Body of pancreas (tissue), 4 donors: ENCODE measurements at regions not wholly inside any gene's neighbourhood (a gene's known extent, or its start where the extent isn't known, plus 50 kb on each side); places are given as distances from the start of the nearest gene placed in this dataset.

ENCODE experiments used
- POLR2A ChIP-seq, 3 donors: fragments of 450-650 bp; IDR thresholded peaks; one replicate each; pipeline ENCODE4 v1.6.1; 2016; ENCODE audit warnings: antibody characterized with exemption in 3 of 3, mild to moderate bottlenecking in 2 of 3
- TF ChIP-seq, protein P1 (sequence below), 7 experiments: fragments of 450-650 bp in 4 of 7; fragments of 200-600 bp in 3 of 7; sonication (generic) in 3 of 7; IDR thresholded peaks; one replicate each; pipeline ENCODE4 v1.5.1; 2016 to 2019; ENCODE audit warnings: antibody characterized with exemption in 7 of 7

DNA sequence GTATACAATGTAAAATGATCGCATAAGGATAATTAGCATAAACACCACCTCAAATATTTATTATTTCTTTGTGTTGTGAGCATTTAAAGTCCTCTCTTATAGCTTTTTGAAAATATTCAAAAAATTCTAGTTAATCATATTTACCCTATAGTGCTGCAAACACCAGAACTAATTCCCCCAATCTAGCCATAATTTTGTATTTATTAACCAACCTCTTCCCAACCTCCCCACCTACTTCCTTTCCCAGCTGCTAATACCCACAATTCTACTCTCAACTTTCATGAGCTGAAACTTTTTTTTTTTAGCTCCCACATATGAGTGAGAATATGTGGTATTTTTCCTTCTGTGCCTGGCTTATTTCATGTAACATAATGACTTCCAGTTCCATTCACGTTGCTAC is 317.8 kb upstream of the ATP10B start:
- TF ChIP-seq POLR2A (IDR thresholded peaks at IDR 0.05) = no peak
- TF ChIP-seq, protein P1, sequence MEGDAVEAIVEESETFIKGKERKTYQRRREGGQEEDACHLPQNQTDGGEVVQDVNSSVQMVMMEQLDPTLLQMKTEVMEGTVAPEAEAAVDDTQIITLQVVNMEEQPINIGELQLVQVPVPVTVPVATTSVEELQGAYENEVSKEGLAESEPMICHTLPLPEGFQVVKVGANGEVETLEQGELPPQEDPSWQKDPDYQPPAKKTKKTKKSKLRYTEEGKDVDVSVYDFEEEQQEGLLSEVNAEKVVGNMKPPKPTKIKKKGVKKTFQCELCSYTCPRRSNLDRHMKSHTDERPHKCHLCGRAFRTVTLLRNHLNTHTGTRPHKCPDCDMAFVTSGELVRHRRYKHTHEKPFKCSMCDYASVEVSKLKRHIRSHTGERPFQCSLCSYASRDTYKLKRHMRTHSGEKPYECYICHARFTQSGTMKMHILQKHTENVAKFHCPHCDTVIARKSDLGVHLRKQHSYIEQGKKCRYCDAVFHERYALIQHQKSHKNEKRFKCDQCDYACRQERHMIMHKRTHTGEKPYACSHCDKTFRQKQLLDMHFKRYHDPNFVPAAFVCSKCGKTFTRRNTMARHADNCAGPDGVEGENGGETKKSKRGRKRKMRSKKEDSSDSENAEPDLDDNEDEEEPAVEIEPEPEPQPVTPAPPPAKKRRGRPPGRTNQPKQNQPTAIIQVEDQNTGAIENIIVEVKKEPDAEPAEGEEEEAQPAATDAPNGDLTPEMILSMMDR (IDR thresholded peaks at IDR 0.05) = no peak
